AG10803 (cell line): ENCODE measurements at regions not wholly inside any gene's neighbourhood (a gene's known extent, or its start where the extent isn't known, plus 50 kb on each side); places are given as distances from the start of the nearest gene placed in this dataset.

ENCODE experiments used
- DNase-seq: peaks from one replicate; pipeline ENCODE4 v3.0.0; 2010; ENCODE audit warnings: low read depth
- H3K4me3 ChIP-seq: 2 replicates; pipeline ENCODE4 v1.5.1; 2011; ENCODE audit warnings: mild to moderate bottlenecking, low read length, control low read depth
- TF ChIP-seq, protein P1 (sequence below): conservative IDR thresholded peaks from 2 replicates; pipeline ENCODE4 v1.5.1; 2011; ENCODE audit warnings: mild to moderate bottlenecking, low read length, control low read depth, inconsistent platforms

GRCh38 chr4:147096667-147097604 is 151.3 kb upstream of the TTC29 start:
- TF ChIP-seq, protein P1, sequence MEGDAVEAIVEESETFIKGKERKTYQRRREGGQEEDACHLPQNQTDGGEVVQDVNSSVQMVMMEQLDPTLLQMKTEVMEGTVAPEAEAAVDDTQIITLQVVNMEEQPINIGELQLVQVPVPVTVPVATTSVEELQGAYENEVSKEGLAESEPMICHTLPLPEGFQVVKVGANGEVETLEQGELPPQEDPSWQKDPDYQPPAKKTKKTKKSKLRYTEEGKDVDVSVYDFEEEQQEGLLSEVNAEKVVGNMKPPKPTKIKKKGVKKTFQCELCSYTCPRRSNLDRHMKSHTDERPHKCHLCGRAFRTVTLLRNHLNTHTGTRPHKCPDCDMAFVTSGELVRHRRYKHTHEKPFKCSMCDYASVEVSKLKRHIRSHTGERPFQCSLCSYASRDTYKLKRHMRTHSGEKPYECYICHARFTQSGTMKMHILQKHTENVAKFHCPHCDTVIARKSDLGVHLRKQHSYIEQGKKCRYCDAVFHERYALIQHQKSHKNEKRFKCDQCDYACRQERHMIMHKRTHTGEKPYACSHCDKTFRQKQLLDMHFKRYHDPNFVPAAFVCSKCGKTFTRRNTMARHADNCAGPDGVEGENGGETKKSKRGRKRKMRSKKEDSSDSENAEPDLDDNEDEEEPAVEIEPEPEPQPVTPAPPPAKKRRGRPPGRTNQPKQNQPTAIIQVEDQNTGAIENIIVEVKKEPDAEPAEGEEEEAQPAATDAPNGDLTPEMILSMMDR, result peak; percentile 67
- H3K4me3 ChIP-seq, result no peak overlapping the region
- peak; percentile 77 for DNase-seq

- no peak overlapping the region for H3K4me3 ChIP-seq
- DNase-seq, result no peak
- TF ChIP-seq, protein P1, result no peak
Observed at GRCh38 chr4:147101678-147102077, 156.0 kb upstream of the TTC29 start.

- TF ChIP-seq, protein P1, result no peak
- DNase-seq, result no peak
- no peak overlapping the region for H3K4me3 ChIP-seq
Observed at GRCh38 chr4:147102596-147102995, 156.9 kb upstream of the TTC29 start.

DNA sequence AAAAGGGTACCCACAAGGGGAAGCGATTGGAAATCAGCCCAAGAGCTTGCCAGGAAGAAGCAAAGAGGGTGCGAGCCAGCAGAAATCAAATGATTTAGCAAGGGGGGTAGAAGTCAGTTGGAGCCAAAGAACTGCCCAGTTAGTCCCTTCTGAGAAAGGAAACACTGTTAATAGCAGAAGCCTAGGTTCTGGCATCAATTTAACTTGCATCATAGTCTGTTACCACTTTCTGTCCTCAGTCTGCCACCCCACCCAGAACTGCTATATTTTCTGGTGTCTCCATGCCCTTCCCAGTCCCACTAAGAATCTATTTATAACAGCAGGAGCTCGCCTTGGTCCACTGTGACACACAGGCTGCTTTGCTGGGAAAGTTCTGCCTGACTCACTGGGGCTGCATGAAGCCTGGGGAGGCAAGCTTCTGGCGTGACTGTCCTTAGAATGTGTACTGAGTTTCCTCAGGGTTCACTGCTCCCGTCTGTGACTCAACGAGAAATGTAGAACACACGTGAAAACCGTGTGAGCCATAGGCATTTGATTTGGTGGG is 157.8 kb upstream of the TTC29 start:
- TF ChIP-seq, protein P1, result no peak
- DNase-seq, result peak; percentile 97
- 0 out of 2 replicates have a peak overlapping the region, but pooled peaks have one; percentile 1 for H3K4me3 ChIP-seq

GRCh38 chr4:147104768-147105167 is 159.1 kb upstream of the TTC29 start:
- TF ChIP-seq, protein P1, result no peak
- no peak overlapping the region for H3K4me3 ChIP-seq
- no peak for DNase-seq

GRCh38 chr4:147108409-147108808 is 162.7 kb upstream of the TTC29 start:
- peak; percentile 66 for DNase-seq
- TF ChIP-seq, protein P1, result no peak
- no peak overlapping the region for H3K4me3 ChIP-seq

GRCh38 chr4:147109800-147110199 is 164.1 kb upstream of the TTC29 start:
- DNase-seq, result no peak
- TF ChIP-seq, protein P1, result no peak
- H3K4me3 ChIP-seq, result no peak overlapping the region
